ENCODE measurements at regions not wholly inside any gene's neighbourhood (a gene's known extent, or its start where the extent isn't known, plus 50 kb on each side); places are given as distances from the start of the nearest gene placed in this dataset.
"Not testable (repeated sequence)": the region's sequence is repeated elsewhere in the genome, so short reads cannot be mapped to it uniquely, and the experiment has no call there.

DNA sequence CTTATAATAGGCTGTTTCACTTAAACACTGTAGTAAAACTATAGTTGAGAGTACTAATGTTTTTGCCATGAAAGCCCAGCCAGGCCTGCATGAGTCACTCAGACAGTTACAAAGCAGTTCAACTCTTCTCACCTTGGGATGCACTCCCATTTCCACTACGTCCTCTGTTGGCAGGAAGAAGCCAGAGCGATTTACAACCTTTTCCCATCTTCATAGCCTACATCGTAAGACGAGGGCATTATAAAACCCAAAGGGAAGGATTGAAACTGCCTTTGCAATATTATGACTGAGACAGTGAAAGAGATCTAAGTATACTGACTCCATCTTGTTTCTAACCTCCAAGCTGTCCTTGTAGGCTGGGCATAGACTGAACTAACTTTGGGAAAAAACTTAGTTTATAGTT lies 71.8 kb upstream of the CSF1 start (continued):
- TF ChIP-seq SMC3 (IDR thresholded peaks at IDR 0.05) (peak; percentile 15; the same call in 1 of the 3 replicates), CBX8 (IDR thresholded peaks at IDR 0.05) (no peak), ZFP36 (IDR thresholded peaks at IDR 0.05; ENCODE audit: borderline replicate concordance, partially characterized antibody) (no peak), RAD21 (conservative IDR thresholded peaks at IDR 0.05 in 1 of 2, IDR thresholded peaks at IDR 0.05 in 1 of 2) (peak; percentile 31; a peak in 2 of 5 replicates), HEYL (CRISPR knock-in tag; IDR thresholded peaks at IDR 0.05) (no peak), CHD4 (IDR thresholded peaks at IDR 0.05; ENCODE audit: borderline replicate concordance) (no peak), RFX5 (IDR thresholded peaks at IDR 0.05) (peak; percentile 55; the same call in 1 of the 2 replicates)
- TF ChIP-seq, protein P1, sequence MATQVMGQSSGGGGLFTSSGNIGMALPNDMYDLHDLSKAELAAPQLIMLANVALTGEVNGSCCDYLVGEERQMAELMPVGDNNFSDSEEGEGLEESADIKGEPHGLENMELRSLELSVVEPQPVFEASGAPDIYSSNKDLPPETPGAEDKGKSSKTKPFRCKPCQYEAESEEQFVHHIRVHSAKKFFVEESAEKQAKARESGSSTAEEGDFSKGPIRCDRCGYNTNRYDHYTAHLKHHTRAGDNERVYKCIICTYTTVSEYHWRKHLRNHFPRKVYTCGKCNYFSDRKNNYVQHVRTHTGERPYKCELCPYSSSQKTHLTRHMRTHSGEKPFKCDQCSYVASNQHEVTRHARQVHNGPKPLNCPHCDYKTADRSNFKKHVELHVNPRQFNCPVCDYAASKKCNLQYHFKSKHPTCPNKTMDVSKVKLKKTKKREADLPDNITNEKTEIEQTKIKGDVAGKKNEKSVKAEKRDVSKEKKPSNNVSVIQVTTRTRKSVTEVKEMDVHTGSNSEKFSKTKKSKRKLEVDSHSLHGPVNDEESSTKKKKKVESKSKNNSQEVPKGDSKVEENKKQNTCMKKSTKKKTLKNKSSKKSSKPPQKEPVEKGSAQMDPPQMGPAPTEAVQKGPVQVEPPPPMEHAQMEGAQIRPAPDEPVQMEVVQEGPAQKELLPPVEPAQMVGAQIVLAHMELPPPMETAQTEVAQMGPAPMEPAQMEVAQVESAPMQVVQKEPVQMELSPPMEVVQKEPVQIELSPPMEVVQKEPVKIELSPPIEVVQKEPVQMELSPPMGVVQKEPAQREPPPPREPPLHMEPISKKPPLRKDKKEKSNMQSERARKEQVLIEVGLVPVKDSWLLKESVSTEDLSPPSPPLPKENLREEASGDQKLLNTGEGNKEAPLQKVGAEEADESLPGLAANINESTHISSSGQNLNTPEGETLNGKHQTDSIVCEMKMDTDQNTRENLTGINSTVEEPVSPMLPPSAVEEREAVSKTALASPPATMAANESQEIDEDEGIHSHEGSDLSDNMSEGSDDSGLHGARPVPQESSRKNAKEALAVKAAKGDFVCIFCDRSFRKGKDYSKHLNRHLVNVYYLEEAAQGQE (IDR thresholded peaks at IDR 0.05) = no peak

- no peak for FAIRE-seq
- ATAC-seq = no peak
- H3K27ac ChIP-seq = peak overlapping the region; percentile 52 to 68; a peak in 5 of 6 replicates
Observed at GRCh38 chr1:109837852-109838570, 72.6 kb upstream of the CSF1 start.

DNA sequence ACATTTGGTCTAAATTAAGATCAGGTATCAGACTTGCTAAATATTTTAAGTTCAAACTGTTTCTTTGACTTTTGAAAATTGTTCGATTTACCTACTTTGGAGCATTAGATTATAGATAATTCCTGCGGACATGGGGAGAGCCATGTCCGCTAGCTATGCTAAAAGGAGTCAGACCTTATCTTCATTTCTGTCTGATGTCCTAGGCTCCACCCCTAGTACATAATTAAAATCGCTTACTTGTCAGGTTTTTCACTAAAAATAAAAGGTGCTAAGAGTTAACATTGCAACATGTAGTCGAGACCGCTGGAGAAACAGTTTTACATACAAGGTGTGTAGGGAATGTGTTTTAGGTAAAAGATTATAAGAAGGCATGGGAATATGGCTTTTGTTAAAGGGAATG lies 71.9 kb upstream of the EPS8L3 start:
- DNase-seq (ENCODE audit: low read depth in 1 of 2, low spot score in 1 of 2); H3K4me2 ChIP-seq; H3K4me3 ChIP-seq; ATAC-seq; POLR2A ChIA-PET; FAIRE-seq; H3K27ac ChIP-seq; H3K9me3 ChIP-seq: not testable (repeated sequence)
- 90% methylated on average over 6 of the region's 6 CpGs for WGBS (ENCODE audit: missing lambda C conversion rate)
- CTCF ChIA-PET = interaction anchor here (1.0 to 2.9 kb wide), 2 partner anchors 79 to 145 kb away, joined by 4 to 9 read pairs; no protein-coding TSS in a partner anchor
- H3K4me1 ChIP-seq = peaks cover 14% of the 10 kb centered on the region

More at GRCh38 chr1:109837852-109838570, 72.6 kb upstream of the CSF1 start:
- H3K9me3 ChIP-seq = no peaks in the 10 kb centered on the region
- H3K4me3 ChIP-seq = no peak overlapping the region
- ChIA-PET CTCF (interaction anchor here (1.0 to 1.8 kb wide), 3 partner anchors 9 to 147 kb away, joined by 3 to 5 read pairs (median 3); partner anchors contain the start of gene AHCYL1), POLR2A (no interaction called here)
- H3K4me2 ChIP-seq = peak overlapping the region; percentile 22; the same call in 1 of the 3 replicates
- 96% methylated on average over 2 of the region's 2 CpGs for WGBS (ENCODE audit: missing lambda C conversion rate)
- peaks cover 14% of the 10 kb centered on the region for H3K4me1 ChIP-seq
- no peak for DNase-seq (ENCODE audit: low read depth in 1 of 2, low spot score in 1 of 2)
- TF ChIP-seq BCL3 (IDR thresholded peaks at IDR 0.05) (no peak), HOXB13 (CRISPR knock-in tag; IDR thresholded peaks at IDR 0.05; ENCODE audit: low read depth) (no peak), MYC (IDR thresholded peaks at IDR 0.05; ENCODE audit: borderline replicate concordance, low read length) (no peak), CHD4 (IDR thresholded peaks at IDR 0.05; ENCODE audit: borderline replicate concordance) (no peak), HEYL (CRISPR knock-in tag; IDR thresholded peaks at IDR 0.05) (no peak), MAZ (IDR thresholded peaks at IDR 0.05; ENCODE audit: borderline replicate concordance, low read depth, low read length) (no peak), ZSCAN20 (CRISPR knock-in tag; IDR thresholded peaks at IDR 0.05) (no peak), NFE2L2 (conservative IDR thresholded peaks at IDR 0.05; ENCODE audit: low read length) (no peak), FOXS1 (CRISPR knock-in tag; IDR thresholded peaks at IDR 0.05) (no peak)
- TF ChIP-seq, protein P1 (IDR thresholded peaks at IDR 0.05) = no peak

All from A549 (cell line).